IMR-90 (cell line): ENCODE measurements at regions not wholly inside any gene's neighbourhood (a gene's known extent, or its start where the extent isn't known, plus 50 kb on each side); places are given as distances from the start of the nearest gene placed in this dataset.

ENCODE experiments used
- ATAC-seq: fragments of 200-7000 bp; cut with Tn5 transposase; 2 replicates; pipeline ENCODE4 v1.9.1; 2020; ENCODE audit warnings: low read depth, mild to moderate bottlenecking, moderate library complexity
- BruUV-seq: library from RNA; stranded (reverse); fragments of 400-500 nt; replicated peaks from 2 replicates; lab custom pipeline; 2021; lab: Mats Ljungman, UMichigan
- CTCF ChIA-PET: fragments of 300-600 bp; formaldehyde crosslinking; extraction: SDS; loops from one replicate; lab custom pipeline; 2021; ENCODE audit warnings: antibody characterized with exemption; lab: Yijun Ruan, JAX
- POLR2A ChIA-PET: fragments of 300-600 bp; sonication (Branson Sonifier 250); formaldehyde crosslinking; loops from one replicate; lab custom pipeline; 2022; ENCODE audit warnings: antibody characterized with exemption; ENCODE audit not compliant: unreplicated experiment; lab: Charles Lee
- DNase-seq: peaks from one replicate; pipeline ENCODE4 v3.0.0; 2013
- H2AFZ ChIP-seq: replicated peaks from 2 replicates; pipeline ENCODE3; 2013; ENCODE audit warnings: low read length, mild to moderate bottlenecking; ENCODE audit not compliant: poor library complexity
- H2AK5ac ChIP-seq: 2 replicates; pipeline ENCODE4 v1.6.1; 2013; ENCODE audit warnings: low read depth, low read length, inconsistent platforms
- H2AK9ac ChIP-seq: replicated peaks from 2 replicates; pipeline ENCODE3; 2013; ENCODE audit warnings: mild to moderate bottlenecking, low read depth, low read length, moderate library complexity; ENCODE audit not compliant: poor library complexity
- H2BK120ac ChIP-seq: 2 replicates; pipeline ENCODE4 v1.6.1; 2013; ENCODE audit warnings: low read depth, low read length, inconsistent platforms
- H2BK15ac ChIP-seq: 3 replicates; pipeline ENCODE4 v1.6.1; 2013; ENCODE audit warnings: low read depth, low read length, inconsistent platforms
- H2BK20ac ChIP-seq: 2 replicates; pipeline ENCODE4 v1.6.1; 2013; ENCODE audit warnings: low read depth, mild to moderate bottlenecking, inconsistent platforms, low read length, moderate library complexity
- H2BK5ac ChIP-seq: 2 replicates; pipeline ENCODE4 v1.6.1; 2013; ENCODE audit warnings: mild to moderate bottlenecking, low read depth, low read length, inconsistent platforms; ENCODE audit not compliant: poor library complexity, severe bottlenecking
- H3K14ac ChIP-seq: replicated peaks from 2 replicates; pipeline ENCODE4 v1.6.1; 2013; ENCODE audit warnings: low read depth, low read length, inconsistent platforms
- H3K18ac ChIP-seq: 2 replicates; pipeline ENCODE4 v1.6.1; 2013; ENCODE audit warnings: low read depth, low read length, control low read depth
- H3K23ac ChIP-seq: 2 replicates; pipeline ENCODE4 v1.6.1; 2013; ENCODE audit warnings: low read depth, low read length, inconsistent platforms
- H3K27ac ChIP-seq: 2 replicates; pipeline ENCODE4 v1.5.1; 2013; ENCODE audit warnings: mild to moderate bottlenecking, control low read depth, low read length; ENCODE audit not compliant: insufficient read depth
- H3K27me3 ChIP-seq: 2 replicates; pipeline ENCODE4 v1.6.1; 2013; ENCODE audit warnings: low read length; ENCODE audit not compliant: control insufficient read depth, insufficient read depth
- H3K36me3 ChIP-seq: 2 replicates; pipeline ENCODE4 v1.6.1; 2013; ENCODE audit warnings: low read length, mixed read lengths; ENCODE audit not compliant: control insufficient read depth, insufficient read depth
- H3K4ac ChIP-seq: 2 replicates; pipeline ENCODE4 v1.6.1; 2013; ENCODE audit warnings: low read depth, low read length, inconsistent platforms
- H3K4me1 ChIP-seq: 2 replicates; pipeline ENCODE4 v1.6.1; 2013; ENCODE audit warnings: low read length, mixed read lengths; ENCODE audit not compliant: control insufficient read depth, insufficient read depth
- H3K4me2 ChIP-seq: 2 replicates; pipeline ENCODE4 v1.6.1; 2013; ENCODE audit warnings: low read depth, mild to moderate bottlenecking, control low read depth, low read length, moderate library complexity
- H3K4me3 ChIP-seq: 2 replicates; pipeline ENCODE4 v1.5.1; 2013; ENCODE audit warnings: low read depth, mild to moderate bottlenecking, control low read depth, low read length, moderate library complexity; ENCODE audit not compliant: insufficient read depth
- H3K56ac ChIP-seq: 2 replicates; pipeline ENCODE4 v1.6.1; 2013; ENCODE audit warnings: low read length, inconsistent platforms; ENCODE audit not compliant: insufficient read depth; ENCODE audit errors: extremely low read depth
- H3K79me1 ChIP-seq, 2 experiments: 2 replicates each; pipeline ENCODE4 v1.6.1; 2013; ENCODE audit warnings: low read length in 2 of 2, inconsistent platforms in 1 of 2, low read depth in 1 of 2
- H3K9ac ChIP-seq: 2 replicates; pipeline ENCODE4 v1.6.1; 2013; ENCODE audit warnings: low read depth, low read length, control low read depth
- H3K9me1 ChIP-seq: 2 replicates; pipeline ENCODE4 v1.6.1; 2013; ENCODE audit warnings: low read length, inconsistent platforms; ENCODE audit not compliant: insufficient read depth
- H3K9me3 ChIP-seq: 2 replicates; pipeline ENCODE4 v1.6.1; 2013; ENCODE audit warnings: low read length; ENCODE audit not compliant: control insufficient read depth, insufficient read depth
- H4K20me1 ChIP-seq: 2 replicates; pipeline ENCODE4 v1.6.1; 2013; ENCODE audit warnings: low read length, inconsistent platforms; ENCODE audit not compliant: insufficient read depth
- H4K5ac ChIP-seq: 2 replicates; pipeline ENCODE4 v1.6.1; 2013; ENCODE audit warnings: mild to moderate bottlenecking, low read depth, low read length, control low read depth
- H4K8ac ChIP-seq, 2 experiments: 2 replicates each; pipeline ENCODE4 v1.6.1; 2013; ENCODE audit warnings: low read depth in 2 of 2, low read length in 2 of 2, control low read depth in 1 of 2, inconsistent platforms in 1 of 2
- H4K91ac ChIP-seq: 2 replicates; pipeline ENCODE4 v1.6.1; 2013; ENCODE audit warnings: low read depth, low read length, inconsistent platforms; ENCODE audit not compliant: insufficient read depth
- BHLHE40 ChIP-seq: fragments of 150-350 bp; IDR thresholded peaks from 2 replicates; pipeline ENCODE4 v1.6.1; 2016; ENCODE audit warnings: mild to moderate bottlenecking, low read depth, low read length
- CEBPB ChIP-seq: IDR thresholded peaks from 2 replicates; pipeline ENCODE4 v1.6.1; 2012; ENCODE audit warnings: low read depth, low read length, improper control_type of control experiment
- CHD1 ChIP-seq: IDR thresholded peaks from 2 replicates; pipeline ENCODE4 v1.6.1; 2012; ENCODE audit warnings: low read depth, low read length, improper control_type of control experiment
- MXI1 ChIP-seq: IDR thresholded peaks from 2 replicates; pipeline ENCODE4 v1.6.1; 2012; ENCODE audit warnings: low read depth, mild to moderate bottlenecking, low read length, moderate library complexity, borderline replicate concordance
- NFE2L2 ChIP-seq: fragments of 150-350 bp; IDR thresholded peaks from 2 replicates; pipeline ENCODE4 v1.6.1; 2016; ENCODE audit warnings: low read depth, mild to moderate bottlenecking, low read length
- POLR2A ChIP-seq: IDR thresholded peaks from 2 replicates; pipeline ENCODE4 v1.6.1; 2012; ENCODE audit warnings: mild to moderate bottlenecking, low read depth, low read length
- RCOR1 ChIP-seq: IDR thresholded peaks from 2 replicates; pipeline ENCODE4 v1.6.1; 2012; ENCODE audit warnings: mild to moderate bottlenecking, low read length, improper control_type of control experiment; ENCODE audit not compliant: insufficient replicate concordance
- RFX5 ChIP-seq: IDR thresholded peaks from 2 replicates; pipeline ENCODE4 v1.8.0; 2012; ENCODE audit warnings: low read depth, mild to moderate bottlenecking, low read length, moderate library complexity
- SMC3 ChIP-seq: fragments of 150-350 bp; IDR thresholded peaks from 2 replicates; pipeline ENCODE4 v1.6.1; 2016; ENCODE audit warnings: low read depth, mild to moderate bottlenecking, antibody characterized with exemption, low read length, moderate library complexity
- WGBS, 2 experiments: methylation state at CpG; one replicate each; pipeline versions ENCODE4 v1.1.5 to v1.1.7; 2013; ENCODE audit warnings: missing lambda C conversion rate in 2 of 2; ENCODE audit not compliant: insufficient read length in 1 of 2; ENCODE audit errors: extremely low coverage in 2 of 2; 5-methylcytosine and 5-hydroxymethylcytosine counted together
- dilution Hi-C: fragments of 300-500 bp; cut with HindIII; formaldehyde crosslinking; loops from one replicate; pipeline ENCODE4 v1.14.3; 2018; ENCODE audit warnings: low sequenced_read_pairs; ENCODE audit not compliant: unreplicated experiment
- in situ Hi-C: fragments of 300-500 bp; cut with MboI; formaldehyde crosslinking; loops from 3 replicates; pipeline ENCODE4 v1.14.3; 2019; ENCODE audit warnings: low sequenced_read_pairs, inconsistent platforms, mixed read lengths
- intact Hi-C: fragments of 100-400 bp; cut with micrococcal nuclease; formaldehyde crosslinking; loops from 2 replicates; pipeline ENCODE4 v1.10.0; 2022
- TF ChIP-seq, protein P1 (sequence below): fragments of 150-350 bp; IDR thresholded peaks from 2 replicates; pipeline ENCODE4 v1.6.1; 2016; ENCODE audit warnings: low read depth, mild to moderate bottlenecking, low read length, moderate library complexity, borderline replicate concordance
- TF ChIP-seq, protein P2 (sequence below): fragments of 150-350 bp; IDR thresholded peaks from 2 replicates; pipeline ENCODE4 v1.6.1; 2017; ENCODE audit warnings: mild to moderate bottlenecking, antibody characterized with exemption, low read length, low read depth

GRCh38 chr3:184505076-184505878, 56.3 kb upstream of the EPHB3 start:
- Histone ChIP-seq H3K4ac (no peak overlapping the region), H2AK9ac (no peak overlapping the region), H4K5ac (no peak overlapping the region), H4K91ac (no peak overlapping the region), H2BK5ac (no peak overlapping the region), H3K4me2 (no peak overlapping the region), H4K20me1 (no peaks in the 10 kb centered on the region), H4K8ac (no peak overlapping the region), H3K27me3 (peaks cover 44% of the 10 kb centered on the region), H3K14ac (no peak overlapping the region), H3K79me1 (no peaks in the 10 kb centered on the region), H3K18ac (no peak overlapping the region), H3K4me1 (no peaks in the 10 kb centered on the region), H3K9ac (no peak overlapping the region), H2BK20ac (no peak overlapping the region), H3K56ac (no peak overlapping the region), H3K23ac (no peak overlapping the region), H2BK15ac (no peak overlapping the region), H3K4me3 (no peak overlapping the region), H3K9me1 (no peaks in the 10 kb centered on the region), H3K27ac (no peak overlapping the region), H3K36me3 (no peaks in the 10 kb centered on the region), H2AK5ac (no peak overlapping the region), H2AFZ (no peak overlapping the region), H2BK120ac (no peak overlapping the region), H3K9me3 (peaks cover 5% of the 10 kb centered on the region)
- dilution Hi-C loops (no loop called here), in situ Hi-C loops (no loop called here), intact Hi-C loops (no loop called here)
- BruUV-seq = no TSS peak
- TF ChIP-seq, protein P1, sequence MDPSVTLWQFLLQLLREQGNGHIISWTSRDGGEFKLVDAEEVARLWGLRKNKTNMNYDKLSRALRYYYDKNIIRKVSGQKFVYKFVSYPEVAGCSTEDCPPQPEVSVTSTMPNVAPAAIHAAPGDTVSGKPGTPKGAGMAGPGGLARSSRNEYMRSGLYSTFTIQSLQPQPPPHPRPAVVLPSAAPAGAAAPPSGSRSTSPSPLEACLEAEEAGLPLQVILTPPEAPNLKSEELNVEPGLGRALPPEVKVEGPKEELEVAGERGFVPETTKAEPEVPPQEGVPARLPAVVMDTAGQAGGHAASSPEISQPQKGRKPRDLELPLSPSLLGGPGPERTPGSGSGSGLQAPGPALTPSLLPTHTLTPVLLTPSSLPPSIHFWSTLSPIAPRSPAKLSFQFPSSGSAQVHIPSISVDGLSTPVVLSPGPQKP = no peak
- no peak for TF ChIP-seq SMC3
- TF ChIP-seq POLR2A = no peak
- no peak for TF ChIP-seq RCOR1
- TF ChIP-seq CHD1 = no peak
- TF ChIP-seq MXI1 = no peak
- TF ChIP-seq CEBPB = no peak
- no peak for TF ChIP-seq RFX5
- TF ChIP-seq NFE2L2 = no peak
- TF ChIP-seq BHLHE40 = no peak
- TF ChIP-seq, protein P2, sequence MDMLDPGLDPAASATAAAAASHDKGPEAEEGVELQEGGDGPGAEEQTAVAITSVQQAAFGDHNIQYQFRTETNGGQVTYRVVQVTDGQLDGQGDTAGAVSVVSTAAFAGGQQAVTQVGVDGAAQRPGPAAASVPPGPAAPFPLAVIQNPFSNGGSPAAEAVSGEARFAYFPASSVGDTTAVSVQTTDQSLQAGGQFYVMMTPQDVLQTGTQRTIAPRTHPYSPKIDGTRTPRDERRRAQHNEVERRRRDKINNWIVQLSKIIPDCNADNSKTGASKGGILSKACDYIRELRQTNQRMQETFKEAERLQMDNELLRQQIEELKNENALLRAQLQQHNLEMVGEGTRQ = no peak
- ATAC-seq = no peak
- WGBS, 2 experiments = no CpG with 5 or more reads among the region's 9 CpGs
- no peak for DNase-seq
- CTCF ChIA-PET = interaction anchor here (0.9 kb wide), 1 partner anchor 134 kb away, joined by 3 read pairs; no protein-coding TSS in a partner anchor
- POLR2A ChIA-PET = no interaction called here
